ENCODE measurements at regions not wholly inside any gene's neighbourhood (a gene's known extent, or its start where the extent isn't known, plus 50 kb on each side); places are given as distances from the start of the nearest gene placed in this dataset.

GRCh38 chr7:41627645-41628298 is 75.1 kb downstream of the INHBA start:
- no peak for TF ChIP-seq CTCF (conservative IDR thresholded peaks at IDR 0.05; ENCODE audit: low read length)
- TF ChIP-seq EZH2phosphoT487 (IDR thresholded peaks at IDR 0.05; ENCODE audit: borderline replicate concordance) = no peak
